H9 (cell line): ENCODE measurements at regions not wholly inside any gene's neighbourhood (a gene's known extent, or its start where the extent isn't known, plus 50 kb on each side); places are given as distances from the start of the nearest gene placed in this dataset.

Experiments
- DNase-seq: peaks from one replicate; pipeline ENCODE4 v3.0.0-alpha.2; 2017
- H2AFZ ChIP-seq: one replicate; pipeline ENCODE4 v1.6.1; 2013; ENCODE audit warnings: mild to moderate bottlenecking, low read length, control low read depth, moderate library complexity
- H2AK5ac ChIP-seq: 2 replicates; pipeline ENCODE4 v1.6.1; 2013; ENCODE audit warnings: low read length, control low read depth, mixed read lengths; ENCODE audit not compliant: insufficient read length
- H2BK120ac ChIP-seq: one replicate; pipeline ENCODE4 v1.6.1; 2013; ENCODE audit warnings: low read depth, mild to moderate bottlenecking, low read length, control low read depth, inconsistent platforms; ENCODE audit not compliant: poor library complexity, severe bottlenecking
- H2BK12ac ChIP-seq: 2 replicates; pipeline ENCODE4 v1.6.1; 2013; ENCODE audit warnings: low read length, control low read depth, mixed read lengths, low read depth; ENCODE audit not compliant: insufficient read length
- H2BK15ac ChIP-seq: 2 replicates; pipeline ENCODE4 v1.6.1; 2013; ENCODE audit warnings: low read depth, low read length, control low read depth
- H2BK20ac ChIP-seq: one replicate; pipeline ENCODE4 v1.6.1; 2013; ENCODE audit warnings: low read depth, mild to moderate bottlenecking, low read length, control low read depth, inconsistent platforms; ENCODE audit not compliant: poor library complexity, severe bottlenecking
- H2BK5ac ChIP-seq: 2 replicates; pipeline ENCODE4 v1.6.1; 2013; ENCODE audit warnings: low read length, control low read depth, mixed read lengths; ENCODE audit not compliant: insufficient read length
- H3K14ac ChIP-seq: 2 replicates; pipeline ENCODE4 v1.6.1; 2013; ENCODE audit warnings: low read length, control low read depth; ENCODE audit not compliant: insufficient read depth
- H3K18ac ChIP-seq: 2 replicates; pipeline ENCODE4 v1.6.1; 2013; ENCODE audit warnings: low read depth, mild to moderate bottlenecking, mixed read lengths, low read length, control low read depth; ENCODE audit not compliant: insufficient read length
- H3K23ac ChIP-seq: 2 replicates; pipeline ENCODE4 v1.6.1; 2013; ENCODE audit warnings: low read length, control low read depth, mixed read lengths, low read depth; ENCODE audit not compliant: insufficient read length
- H3K23me2 ChIP-seq: 2 replicates; pipeline ENCODE4 v1.6.1; 2013; ENCODE audit warnings: low read depth, mild to moderate bottlenecking, mixed read lengths, low read length, control low read depth; ENCODE audit not compliant: insufficient read length, poor library complexity, severe bottlenecking
- H3K27ac ChIP-seq: 2 replicates; pipeline ENCODE4 v1.5.1; 2013; ENCODE audit warnings: low read length, control low read depth, mixed read lengths, low read depth; ENCODE audit not compliant: insufficient read length
- H3K27me3 ChIP-seq: 2 replicates; pipeline ENCODE4 v1.6.1; 2013; ENCODE audit warnings: low read length, control low read depth, inconsistent platforms; ENCODE audit not compliant: insufficient read depth
- H3K4ac ChIP-seq: 2 replicates; pipeline ENCODE4 v1.6.1; 2013; ENCODE audit warnings: low read depth, mild to moderate bottlenecking, control low read depth, inconsistent platforms, low read length, moderate library complexity
- H3K4me1 ChIP-seq: 2 replicates; pipeline ENCODE4 v1.6.1; 2013; ENCODE audit warnings: low read length, control low read depth, inconsistent platforms; ENCODE audit not compliant: insufficient read depth
- H3K4me2 ChIP-seq: 2 replicates; pipeline ENCODE4 v1.6.1; 2013; ENCODE audit warnings: low read length, control low read depth, mixed read lengths; ENCODE audit not compliant: insufficient read length, insufficient read depth
- H3K56ac ChIP-seq: 2 replicates; pipeline ENCODE4 v1.6.1; 2013; ENCODE audit warnings: low read depth, mild to moderate bottlenecking, mixed read lengths, low read length, control low read depth; ENCODE audit not compliant: insufficient read length
- H3K79me1 ChIP-seq: 2 replicates; pipeline ENCODE4 v1.6.1; 2013; ENCODE audit warnings: low read depth, mild to moderate bottlenecking, moderate library complexity, low read length, control low read depth, inconsistent platforms; ENCODE audit not compliant: insufficient read depth, poor library complexity, severe bottlenecking
- H3K79me2 ChIP-seq: 2 replicates; pipeline ENCODE4 v1.6.1; 2013; ENCODE audit warnings: low read length, control low read depth, inconsistent platforms; ENCODE audit not compliant: insufficient read depth
- H3K9ac ChIP-seq: 2 replicates; pipeline ENCODE4 v1.6.1; 2013; ENCODE audit warnings: low read length, control low read depth, mixed read lengths; ENCODE audit not compliant: insufficient read length; ENCODE audit errors: extremely low read depth
- H3K9me3 ChIP-seq: one replicate; pipeline ENCODE4 v1.6.1; 2013; ENCODE audit warnings: low read depth, low read length, inconsistent platforms; ENCODE audit not compliant: control insufficient read depth
- H3T11ph ChIP-seq: one replicate; pipeline ENCODE4 v1.6.1; 2013; ENCODE audit warnings: mild to moderate bottlenecking, low read length, control low read depth, inconsistent platforms
- H4K20me1 ChIP-seq: one replicate; pipeline ENCODE4 v1.6.1; 2013; ENCODE audit not compliant: control insufficient read depth, insufficient read length, insufficient read depth
- H4K5ac ChIP-seq: 2 replicates; pipeline ENCODE4 v1.6.1; 2013; ENCODE audit warnings: low read depth, mild to moderate bottlenecking, mixed read lengths, low read length, control low read depth; ENCODE audit not compliant: insufficient read length
- H4K8ac ChIP-seq: replicated peaks from 2 replicates; pipeline ENCODE4 v1.6.1; 2013; ENCODE audit warnings: low read length, control low read depth, mixed read lengths, low read depth; ENCODE audit not compliant: insufficient read length
- H4K91ac ChIP-seq: 2 replicates; pipeline ENCODE4 v1.6.1; 2013; ENCODE audit warnings: low read depth, mild to moderate bottlenecking, moderate library complexity, mixed read lengths, low read length, control low read depth; ENCODE audit not compliant: insufficient read length
- H3K27ac Mint-ChIP-seq, 3 experiments: 2 replicates in 2 of 3; 3 replicates in 1 of 3; pipeline ENCODE4 v1.8.0; 2020 to 2021; ENCODE audit warnings: mixed read lengths in 3 of 3, mild to moderate bottlenecking in 1 of 3, moderate library complexity in 1 of 3
- H3K27me3 Mint-ChIP-seq: 2 replicates; pipeline ENCODE4 v1.8.0; 2021; ENCODE audit warnings: low read depth, mild to moderate bottlenecking, moderate library complexity, mixed read lengths
- H3K36me3 Mint-ChIP-seq, 3 experiments: 2 replicates in 2 of 3; 3 replicates in 1 of 3; pipeline ENCODE4 v1.8.0; 2020 to 2021; ENCODE audit warnings: low read depth in 3 of 3, mixed read lengths in 3 of 3; ENCODE audit not compliant: insufficient read depth in 1 of 3
- H3K4me1 Mint-ChIP-seq, 2 experiments: 2 replicates each; pipeline ENCODE4 v1.8.0; 2020; ENCODE audit warnings: mixed read lengths in 2 of 2
- H3K4me3 Mint-ChIP-seq, 2 experiments: 2 replicates in 1 of 2; 3 replicates in 1 of 2; pipeline ENCODE4 v1.8.0; 2020 to 2021; ENCODE audit warnings: mild to moderate bottlenecking in 2 of 2, mixed read lengths in 2 of 2, moderate library complexity in 1 of 2
- H3K9me3 Mint-ChIP-seq, 2 experiments: 2 replicates in 1 of 2; 3 replicates in 1 of 2; pipeline ENCODE4 v1.8.0; 2020; ENCODE audit warnings: mild to moderate bottlenecking in 2 of 2, mixed read lengths in 2 of 2, moderate library complexity in 1 of 2
- CTCF ChIP-seq: fragments of 200-600 bp; sonication (generic); conservative IDR thresholded peaks from 3 replicates; pipeline ENCODE4 v1.8.0; 2021; ENCODE audit warnings: antibody characterized with exemption, mild to moderate bottlenecking
- WGBS: extraction: QIAGEN DNeasy Blood & Tissue Kit; methylation state at CpG from one replicate; pipeline ENCODE4 v1.1.7; 2013; ENCODE audit warnings: missing lambda C conversion rate, low lambda C conversion rate, mixed read lengths; ENCODE audit not compliant: insufficient read length; ENCODE audit errors: extremely low coverage; 5-methylcytosine and 5-hydroxymethylcytosine counted together

GRCh38 chr2:176681584-176682115 lies 412.4 kb downstream of the MTX2 start:
- no peak overlapping the region for H2AFZ ChIP-seq
- no peaks in the 10 kb centered on the region for H3K36me3 Mint-ChIP-seq

More at GRCh38 chr2:176681584-176682115, 412.4 kb downstream of the MTX2 start:
- H2BK20ac ChIP-seq = no peak overlapping the region
- H4K91ac ChIP-seq = no peak overlapping the region
- H4K5ac ChIP-seq = no peak overlapping the region
- H2BK120ac ChIP-seq = no peak overlapping the region
- no peak for DNase-seq
- no peaks in the 10 kb centered on the region for H3K23me2 ChIP-seq
- H3K4me2 ChIP-seq = no peak overlapping the region
- no peak for TF ChIP-seq CTCF
- H3K27ac Mint-ChIP-seq = no peak overlapping the region
- H4K20me1 ChIP-seq = no peaks in the 10 kb centered on the region
- H3K14ac ChIP-seq = no peak overlapping the region
- H2BK15ac ChIP-seq = no peak overlapping the region
- H2BK12ac ChIP-seq = no peak overlapping the region
- H2AK5ac ChIP-seq = no peak overlapping the region
- no peak overlapping the region for H3K4ac ChIP-seq
- no peak overlapping the region for H3K4me3 Mint-ChIP-seq
- H3K9me3 Mint-ChIP-seq = no peaks in the 10 kb centered on the region; a peak in 1 of 5 replicates
- H4K8ac ChIP-seq = no peak overlapping the region
- no peak overlapping the region for H3T11ph ChIP-seq
- no peak overlapping the region for H3K56ac ChIP-seq
- no peak overlapping the region for H3K18ac ChIP-seq
- whole genome bisulfite sequencing = no CpG with 5 or more reads among the region's 1 CpG
- H3K4me1 Mint-ChIP-seq = peaks cover 21 to 26% of the 10 kb centered on the region in 2 experiments
- H3K27me3 ChIP-seq = no peaks in the 10 kb centered on the region
- no peaks in the 10 kb centered on the region for H3K4me1 ChIP-seq
- no peaks in the 10 kb centered on the region for H3K79me2 ChIP-seq
- no peak overlapping the region for H2BK5ac ChIP-seq
- H3K27me3 Mint-ChIP-seq = peaks cover 6% of the 10 kb centered on the region
- no peaks in the 10 kb centered on the region for H3K79me1 ChIP-seq
- no peaks in the 10 kb centered on the region for H3K9me3 ChIP-seq
- no peak overlapping the region for H3K9ac ChIP-seq
- no peak overlapping the region for H3K27ac ChIP-seq
- no peak overlapping the region for H3K23ac ChIP-seq
